Endothelial cell of umbilical vein (primary cell): ENCODE measurements at regions not wholly inside any gene's neighbourhood (a gene's known extent, or its start where the extent isn't known, plus 50 kb on each side); places are given as distances from the start of the nearest gene placed in this dataset.
"Not testable (repeated sequence)": the region's sequence is repeated elsewhere in the genome, so short reads cannot be mapped to it uniquely, and the experiment has no call there.

ENCODE experiments used
- CTCF ChIP-seq, 2 donors: IDR thresholded peaks; 1 replicate in 1 of 2; 2 replicates in 1 of 2; pipeline ENCODE4 v1.5.1; 2011; ENCODE audit warnings: low read length in 2 of 2, mild to moderate bottlenecking in 2 of 2, moderate library complexity in 2 of 2, control low read depth in 1 of 2, inconsistent platforms in 1 of 2, low read depth in 1 of 2; ENCODE audit not compliant: insufficient read depth in 1 of 2; ENCODE audit errors: extremely low read depth in 1 of 2
- FOS ChIP-seq: IDR thresholded peaks from 2 replicates; pipeline ENCODE4 v1.6.1; 2011; ENCODE audit warnings: mild to moderate bottlenecking, low read length, moderate library complexity, borderline replicate concordance; ENCODE audit not compliant: insufficient read depth
- MYC ChIP-seq: IDR thresholded peaks from one replicate; pipeline ENCODE4 v1.6.1; 2011; ENCODE audit warnings: mild to moderate bottlenecking, low read depth, low read length
- POLR2A ChIP-seq: IDR thresholded peaks from 2 replicates; pipeline ENCODE4 v1.6.1; 2012; ENCODE audit warnings: low read depth, mild to moderate bottlenecking, control low read depth, low read length
- POLR2AphosphoS5 ChIP-seq: IDR thresholded peaks from 2 replicates; pipeline ENCODE4 v1.6.1; 2012; ENCODE audit warnings: low read depth, mild to moderate bottlenecking, control low read depth, low read length, moderate library complexity; ENCODE audit not compliant: insufficient read depth

DNA sequence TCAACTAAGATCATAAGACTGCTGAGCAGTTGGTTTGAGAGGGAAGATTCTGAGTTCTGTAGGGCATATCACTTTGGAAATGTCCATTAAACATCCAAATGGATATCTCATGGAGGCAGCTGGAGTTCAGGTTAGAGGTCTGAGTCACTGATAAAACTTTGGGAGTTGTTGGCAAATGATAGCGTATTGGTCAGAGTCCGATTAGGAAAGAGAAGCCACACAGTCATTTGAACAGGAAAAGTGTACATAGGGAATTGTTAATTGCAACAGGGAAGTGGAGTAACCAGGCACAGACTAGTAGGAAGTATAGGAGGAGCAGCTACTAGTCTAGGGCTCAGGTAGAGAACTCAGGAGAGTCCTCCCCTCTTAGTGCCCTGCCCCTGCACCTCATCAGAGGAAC lies 126.6 kb upstream of the PTPN20 start:
- not testable (repeated sequence) for TF ChIP-seq FOS; CTCF (IDR thresholded peaks at IDR 0.05; ENCODE audit: extremely low read depth in 1 of 2, insufficient read depth in 1 of 2, low read depth in 1 of 2, low read length in 2 of 2); MYC; POLR2A; POLR2AphosphoS5
